Fibroblast of mammary gland (primary cell): ENCODE measurements at regions not wholly inside any gene's neighbourhood (a gene's known extent, or its start where the extent isn't known, plus 50 kb on each side); places are given as distances from the start of the nearest gene placed in this dataset.

ENCODE experiments used
- DNase-seq: peaks from one replicate; pipeline ENCODE4 v3.0.0-alpha.2; 2010; ENCODE audit warnings: low read depth
- H3K4me3 ChIP-seq: 2 replicates; pipeline ENCODE4 v1.5.1; 2011; ENCODE audit warnings: low read depth, mild to moderate bottlenecking, low read length, moderate library complexity; ENCODE audit not compliant: control insufficient read depth
- TF ChIP-seq, protein P1 (sequence below): conservative IDR thresholded peaks from 2 replicates; pipeline ENCODE4 v1.5.1; 2011; ENCODE audit warnings: low read depth, low read length, inconsistent platforms; ENCODE audit not compliant: control insufficient read depth, insufficient read depth

DNA sequence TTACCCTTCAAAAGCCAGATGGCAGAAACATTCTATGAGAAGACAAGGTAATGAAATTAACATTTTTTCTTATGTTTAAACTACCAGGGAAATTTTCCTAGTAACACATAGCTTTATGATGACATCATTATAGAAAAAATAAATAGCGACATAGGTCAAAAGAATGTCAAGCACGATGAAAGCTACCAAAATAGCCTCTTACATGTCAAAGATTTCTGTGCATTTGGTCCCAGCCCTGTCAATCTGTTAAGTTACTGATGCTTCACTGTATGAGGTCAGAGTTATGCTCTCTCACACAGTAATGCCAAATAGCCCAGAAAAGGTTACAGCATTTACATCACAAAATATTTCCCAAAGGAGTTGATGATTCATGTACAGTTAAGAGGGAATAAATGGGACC is 199.8 kb upstream of the DEFB112 start:
- TF ChIP-seq, protein P1, sequence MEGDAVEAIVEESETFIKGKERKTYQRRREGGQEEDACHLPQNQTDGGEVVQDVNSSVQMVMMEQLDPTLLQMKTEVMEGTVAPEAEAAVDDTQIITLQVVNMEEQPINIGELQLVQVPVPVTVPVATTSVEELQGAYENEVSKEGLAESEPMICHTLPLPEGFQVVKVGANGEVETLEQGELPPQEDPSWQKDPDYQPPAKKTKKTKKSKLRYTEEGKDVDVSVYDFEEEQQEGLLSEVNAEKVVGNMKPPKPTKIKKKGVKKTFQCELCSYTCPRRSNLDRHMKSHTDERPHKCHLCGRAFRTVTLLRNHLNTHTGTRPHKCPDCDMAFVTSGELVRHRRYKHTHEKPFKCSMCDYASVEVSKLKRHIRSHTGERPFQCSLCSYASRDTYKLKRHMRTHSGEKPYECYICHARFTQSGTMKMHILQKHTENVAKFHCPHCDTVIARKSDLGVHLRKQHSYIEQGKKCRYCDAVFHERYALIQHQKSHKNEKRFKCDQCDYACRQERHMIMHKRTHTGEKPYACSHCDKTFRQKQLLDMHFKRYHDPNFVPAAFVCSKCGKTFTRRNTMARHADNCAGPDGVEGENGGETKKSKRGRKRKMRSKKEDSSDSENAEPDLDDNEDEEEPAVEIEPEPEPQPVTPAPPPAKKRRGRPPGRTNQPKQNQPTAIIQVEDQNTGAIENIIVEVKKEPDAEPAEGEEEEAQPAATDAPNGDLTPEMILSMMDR: no peak
- peak; percentile 0 for DNase-seq
- H3K4me3 ChIP-seq: no peak overlapping the region

DNA sequence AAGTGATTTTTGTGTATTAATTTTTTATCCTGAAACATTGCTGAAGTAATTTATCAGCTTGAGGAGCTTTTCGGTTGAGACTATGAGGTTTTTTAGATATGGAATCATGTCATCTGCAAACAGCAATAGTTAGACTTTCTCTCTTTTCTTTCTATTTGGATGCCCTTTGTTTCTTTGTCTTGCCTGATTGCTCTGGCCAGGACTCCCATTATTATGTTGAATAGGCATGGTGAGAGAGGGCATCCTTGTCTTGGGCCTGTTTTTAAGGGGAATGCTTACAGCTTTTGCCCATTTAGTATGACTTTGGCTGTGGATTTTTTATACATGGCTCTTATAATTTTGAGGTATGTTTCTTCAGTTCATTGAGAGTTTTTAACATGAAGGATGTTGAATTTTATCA is 207.6 kb upstream of the DEFB112 start:
- TF ChIP-seq, protein P1: no peak
- no peak for DNase-seq

DNA sequence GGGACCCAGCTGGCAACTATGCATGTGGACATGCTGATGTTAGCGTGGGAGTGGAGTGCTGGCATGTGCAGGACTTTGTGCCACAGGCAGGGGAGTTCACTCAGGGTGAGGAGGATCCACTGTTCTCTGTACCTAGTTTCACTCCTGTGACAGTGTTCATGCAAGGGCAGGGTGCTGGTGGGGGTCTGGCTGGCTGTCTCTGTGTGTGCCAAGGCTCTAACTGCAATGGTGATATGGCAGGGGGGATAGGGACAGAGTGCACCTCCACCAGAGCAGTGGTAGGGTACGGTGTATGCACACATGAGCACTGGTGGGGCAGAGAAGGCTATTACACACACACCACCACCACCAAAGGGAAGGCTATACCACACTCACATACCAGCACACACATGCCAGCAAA is 210.2 kb upstream of the DEFB112 start:
- TF ChIP-seq, protein P1: no peak
- no peak for DNase-seq
- no peak overlapping the region for H3K4me3 ChIP-seq

More for the DNA sequence above, 207.6 kb upstream of the DEFB112 start:
- H3K4me3 ChIP-seq: no peak overlapping the region

DNA sequence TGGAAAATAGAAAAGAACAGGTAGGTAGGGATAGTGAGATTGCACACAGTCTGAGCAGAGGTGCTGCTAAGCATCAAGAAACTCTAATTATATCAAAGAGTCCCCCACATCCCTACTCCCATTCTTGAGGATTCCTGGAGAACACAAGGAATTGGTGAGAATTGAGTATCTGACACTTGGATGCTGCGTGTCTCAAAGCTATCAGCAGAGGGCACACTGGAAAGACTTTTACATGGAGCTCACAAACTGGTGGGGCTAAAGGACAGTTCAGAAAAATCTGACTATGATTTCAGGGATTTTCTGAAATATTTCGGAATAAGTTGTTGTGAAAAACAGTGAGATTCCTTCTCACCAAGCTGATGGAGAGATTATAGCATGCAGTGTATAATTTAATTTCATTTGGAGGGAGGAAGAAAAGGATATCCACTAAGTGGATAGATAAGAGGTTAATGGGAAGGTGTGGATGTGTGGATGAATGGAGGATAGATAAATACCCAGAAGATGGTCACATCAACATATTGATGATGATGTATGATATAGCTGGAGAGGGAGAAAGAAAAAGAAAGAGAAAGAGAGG is 215.4 kb upstream of the DEFB112 start:
- no peak for DNase-seq
- TF ChIP-seq, protein P1: no peak
- no peak overlapping the region for H3K4me3 ChIP-seq

DNA sequence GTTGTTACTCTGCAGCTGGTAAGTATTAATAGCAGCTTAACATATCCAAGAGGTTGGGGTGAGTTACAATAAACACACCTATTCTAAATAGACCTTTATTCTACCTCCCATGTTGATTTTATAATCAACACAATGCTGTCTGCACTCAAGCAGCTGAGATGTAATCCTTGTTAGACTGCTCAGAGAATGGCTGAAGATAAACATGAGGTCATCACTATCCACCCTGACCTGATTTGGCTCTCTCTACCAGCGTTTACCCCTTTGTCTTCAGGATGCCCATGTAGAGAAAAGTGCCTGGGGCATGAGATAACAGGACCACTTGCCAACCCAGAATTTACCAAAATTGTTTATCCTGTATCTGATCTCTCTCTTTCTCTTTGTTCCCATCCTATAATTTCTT is 220.7 kb upstream of the DEFB112 start:
- no peak overlapping the region for H3K4me3 ChIP-seq
- no peak for DNase-seq
- TF ChIP-seq, protein P1: no peak

DNA sequence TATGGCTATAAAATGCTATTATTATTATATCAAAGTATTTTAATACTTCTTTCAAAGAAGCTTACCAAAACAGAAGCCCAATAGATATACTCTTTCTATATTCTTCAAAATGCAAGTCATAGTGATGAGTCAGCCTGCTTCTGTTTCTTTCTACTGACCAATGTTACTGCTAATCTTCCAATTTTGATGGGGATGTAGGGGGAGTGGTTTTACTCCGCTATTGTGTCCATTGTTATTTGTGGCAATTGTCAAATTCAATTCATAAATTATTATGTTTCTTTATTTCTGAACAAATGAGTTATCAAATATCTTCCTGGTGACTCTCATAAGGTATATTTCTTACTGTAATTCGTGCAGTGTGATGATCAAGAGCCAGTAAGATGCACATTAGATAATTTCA is 221.5 kb upstream of the DEFB112 start:
- TF ChIP-seq, protein P1: no peak
- no peak overlapping the region for H3K4me3 ChIP-seq
- no peak for DNase-seq

DNA sequence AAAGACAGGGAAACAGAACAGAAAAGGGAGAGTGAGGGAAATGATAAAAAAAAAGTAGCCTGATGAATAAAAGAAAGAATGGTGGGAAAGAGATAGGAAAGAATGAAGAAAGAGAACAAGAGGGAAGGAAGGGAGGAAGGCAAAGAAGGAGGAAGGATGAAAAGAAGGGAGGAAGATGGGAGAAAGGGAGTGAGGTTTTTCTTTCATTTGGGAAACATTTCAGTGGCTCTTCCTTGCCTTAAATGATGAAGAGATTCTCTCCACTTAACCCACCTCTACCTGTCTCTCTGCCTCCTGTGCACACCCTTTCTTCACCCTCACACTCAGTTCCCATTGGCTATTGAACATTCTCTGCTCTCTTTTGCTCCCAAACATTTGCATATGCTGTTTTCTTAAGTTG is 222.1 kb upstream of the DEFB112 start:
- no peak overlapping the region for H3K4me3 ChIP-seq
- TF ChIP-seq, protein P1: no peak
- DNase-seq: no peak
